GM23338 (cell line): ENCODE measurements at regions not wholly inside any gene's neighbourhood (a gene's known extent, or its start where the extent isn't known, plus 50 kb on each side); places are given as distances from the start of the nearest gene placed in this dataset.
A peak's percentile ranks its signal among the peaks of the same experiment; 100 is the strongest.
"Not testable (repeated sequence)": the region's sequence is repeated elsewhere in the genome, so short reads cannot be mapped to it uniquely, and the experiment has no call there.

Experiments used
- ATAC-seq: fragments of 200-7000 bp; cut with Tn5 transposase; 3 replicates; pipeline ENCODE4 v1.9.1; 2020
- DNase-seq: peaks from one replicate; pipeline ENCODE4 v3.0.0-alpha.2; 2015; ENCODE audit warnings: low spot score
- H2AFZ ChIP-seq: fragments of 200-600 bp; sonication (generic); 2 replicates; pipeline ENCODE4 v1.8.0; 2016; ENCODE audit warnings: antibody characterized with exemption, mild to moderate bottlenecking, moderate library complexity
- H3F3A ChIP-seq: fragments of 200-600 bp; sonication (generic); replicated peaks from 2 replicates; pipeline ENCODE4 v1.8.0; 2017; ENCODE audit warnings: antibody characterized with exemption, mixed run types, low read depth
- H3K27ac ChIP-seq: fragments of 200-600 bp; sonication (generic); 2 replicates; pipeline ENCODE4 v1.6.1; 2016; ENCODE audit warnings: low read depth
- H3K27me3 ChIP-seq: fragments of 200-600 bp; sonication (generic); 2 replicates; pipeline ENCODE4 v1.8.0; 2016; ENCODE audit warnings: mild to moderate bottlenecking, mixed run types, moderate library complexity; ENCODE audit not compliant: insufficient read depth
- H3K36me3 ChIP-seq: fragments of 200-600 bp; sonication (generic); 2 replicates; pipeline ENCODE4 v1.8.0; 2016; ENCODE audit warnings: mild to moderate bottlenecking; ENCODE audit not compliant: insufficient read depth
- H3K4me1 ChIP-seq: fragments of 200-600 bp; sonication (generic); 2 replicates; pipeline ENCODE4 v1.8.0; 2016; ENCODE audit warnings: mild to moderate bottlenecking, moderate library complexity; ENCODE audit not compliant: insufficient read depth
- H3K4me2 ChIP-seq: fragments of 200-600 bp; sonication (generic); 2 replicates; pipeline ENCODE4 v1.7.1; 2017; ENCODE audit warnings: mixed run types
- H3K4me3 ChIP-seq: fragments of 200-600 bp; sonication (generic); 2 replicates; pipeline ENCODE4 v1.6.1; 2016; ENCODE audit warnings: mixed run types
- H3K79me2 ChIP-seq: fragments of 200-600 bp; sonication (generic); replicated peaks from 2 replicates; pipeline ENCODE4 v1.8.0; 2017; ENCODE audit warnings: mild to moderate bottlenecking; ENCODE audit not compliant: insufficient read depth
- H3K9me2 ChIP-seq: fragments of 200-600 bp; sonication (generic); 2 replicates; pipeline ENCODE4 v1.8.0; 2017; ENCODE audit not compliant: insufficient read depth
- H4K20me1 ChIP-seq: fragments of 200-600 bp; sonication (generic); replicated peaks from 2 replicates; pipeline ENCODE4 v1.8.0; 2017; ENCODE audit warnings: mild to moderate bottlenecking; ENCODE audit not compliant: insufficient read depth
- H3K27ac Mint-ChIP-seq: 2 replicates; pipeline ENCODE4 v1.8.0; 2020; ENCODE audit warnings: inconsistent platforms, mild to moderate bottlenecking, moderate library complexity, mixed read lengths
- H3K27me3 Mint-ChIP-seq: 3 replicates; pipeline ENCODE4 v1.8.0; 2022; ENCODE audit warnings: low read depth, mild to moderate bottlenecking, moderate library complexity, mixed read lengths, inconsistent platforms; ENCODE audit not compliant: insufficient read depth, poor library complexity
- H3K36me3 Mint-ChIP-seq: 3 replicates; pipeline ENCODE4 v1.8.0; 2021; ENCODE audit warnings: low read depth, mild to moderate bottlenecking, inconsistent platforms, moderate library complexity, mixed read lengths
- H3K4me1 Mint-ChIP-seq: 3 replicates; pipeline ENCODE4 v1.8.0; 2020; ENCODE audit warnings: mild to moderate bottlenecking, inconsistent platforms, mixed read lengths
- H3K4me3 Mint-ChIP-seq: 3 replicates; pipeline ENCODE4 v1.8.0; 2021; ENCODE audit warnings: moderate library complexity, mild to moderate bottlenecking, inconsistent platforms, mixed read lengths
- H3K9me3 Mint-ChIP-seq: 3 replicates; pipeline ENCODE4 v1.8.0; 2020; ENCODE audit warnings: moderate library complexity, mild to moderate bottlenecking, inconsistent platforms, mixed read lengths
- ZNF462 ChIP-seq: fragments of 250-450 bp; sonication (Bioruptor Pico); IDR thresholded peaks from 2 replicates; pipeline ENCODE4 v1.5.0; 2020; ENCODE audit warnings: mild to moderate bottlenecking, moderate library complexity

GRCh38 chr3:125779276-125779675, 184.0 kb upstream of the OSBPL11 start:
- 0 out of 2 replicates have a peak, but pooled peaks have one; percentile 53 for TF ChIP-seq ZNF462 (CRISPR knock-in tag)
- not testable (repeated sequence) for H4K20me1 ChIP-seq, H3K4me2 ChIP-seq, H3K27me3 Mint-ChIP-seq, H3K27me3 ChIP-seq, DNase-seq, ATAC-seq, H3K36me3 Mint-ChIP-seq, H3K4me1 ChIP-seq, H3K4me3 Mint-ChIP-seq, H3K79me2 ChIP-seq, H3K4me3 ChIP-seq, H3F3A ChIP-seq, H3K36me3 ChIP-seq, H3K9me2 ChIP-seq, H3K9me3 Mint-ChIP-seq
- Histone ChIP-seq H3K27ac (peak overlapping the region; percentile 55; the same call in 1 of the 2 replicates), H2AFZ (peak overlapping the region; percentile 59; the same call in 1 of the 2 replicates)
- H3K4me1 Mint-ChIP-seq: peaks cover 33% of the 10 kb centered on the region
- H3K27ac Mint-ChIP-seq: peak overlapping the region; percentile 75

- not testable (repeated sequence) for H3K27me3 Mint-ChIP-seq, H3K9me3 Mint-ChIP-seq, H3K4me3 Mint-ChIP-seq, H3K9me2 ChIP-seq, ATAC-seq, H3K27ac Mint-ChIP-seq, H3K4me2 ChIP-seq, H3K36me3 Mint-ChIP-seq, H3K36me3 ChIP-seq, H3K79me2 ChIP-seq, H3K27ac ChIP-seq, H3F3A ChIP-seq, DNase-seq, H3K4me3 ChIP-seq, H4K20me1 ChIP-seq, H3K27me3 ChIP-seq, H3K4me1 ChIP-seq, H2AFZ ChIP-seq
- peaks cover 31% of the 10 kb centered on the region for H3K4me1 Mint-ChIP-seq
Observed at GRCh38 chr3:125779918-125780317, 184.6 kb upstream of the OSBPL11 start.

GRCh38 chr3:125781678-125782077, 186.4 kb upstream of the OSBPL11 start:
- not testable (repeated sequence) for H3K27ac Mint-ChIP-seq, H3K36me3 ChIP-seq, H3K27me3 Mint-ChIP-seq, H4K20me1 ChIP-seq, H3K4me1 ChIP-seq, H3F3A ChIP-seq, H2AFZ ChIP-seq, H3K36me3 Mint-ChIP-seq, H3K4me2 ChIP-seq, H3K9me2 ChIP-seq, H3K4me3 ChIP-seq, H3K27me3 ChIP-seq, H3K79me2 ChIP-seq, H3K9me3 Mint-ChIP-seq, H3K4me3 Mint-ChIP-seq, DNase-seq, ATAC-seq, H3K27ac ChIP-seq
- peaks cover 31% of the 10 kb centered on the region for H3K4me1 Mint-ChIP-seq

- not testable (repeated sequence) for H3K27me3 ChIP-seq, H3K4me2 ChIP-seq, H4K20me1 ChIP-seq, H3K9me2 ChIP-seq, H3K36me3 Mint-ChIP-seq, H3K4me1 ChIP-seq, H3K27ac ChIP-seq, H3K79me2 ChIP-seq, H3F3A ChIP-seq, DNase-seq, ATAC-seq, H3K9me3 Mint-ChIP-seq, H3K4me3 ChIP-seq, H3K4me3 Mint-ChIP-seq, H2AFZ ChIP-seq, H3K27ac Mint-ChIP-seq, H3K36me3 ChIP-seq, H3K27me3 Mint-ChIP-seq, H3K4me1 Mint-ChIP-seq
Observed at GRCh38 chr3:125790312-125790711, 178.7 kb upstream of the ROPN1B start.

GRCh38 chr3:125791021-125791420, 178.0 kb upstream of the ROPN1B start:
- not testable (repeated sequence) for H4K20me1 ChIP-seq, H3K4me3 ChIP-seq, H3K27ac ChIP-seq, H2AFZ ChIP-seq, ATAC-seq, H3K36me3 Mint-ChIP-seq, H3K27me3 ChIP-seq, H3K4me1 ChIP-seq, H3K4me2 ChIP-seq, H3K79me2 ChIP-seq, H3K27me3 Mint-ChIP-seq, H3K36me3 ChIP-seq, H3K4me1 Mint-ChIP-seq, DNase-seq, H3F3A ChIP-seq, H3K4me3 Mint-ChIP-seq, H3K9me3 Mint-ChIP-seq, H3K9me2 ChIP-seq, H3K27ac Mint-ChIP-seq
